ENCODE measurements at regions not wholly inside any gene's neighbourhood (a gene's known extent, or its start where the extent isn't known, plus 50 kb on each side); places are given as distances from the start of the nearest gene placed in this dataset.

- TF ChIP-seq, protein P1, sequence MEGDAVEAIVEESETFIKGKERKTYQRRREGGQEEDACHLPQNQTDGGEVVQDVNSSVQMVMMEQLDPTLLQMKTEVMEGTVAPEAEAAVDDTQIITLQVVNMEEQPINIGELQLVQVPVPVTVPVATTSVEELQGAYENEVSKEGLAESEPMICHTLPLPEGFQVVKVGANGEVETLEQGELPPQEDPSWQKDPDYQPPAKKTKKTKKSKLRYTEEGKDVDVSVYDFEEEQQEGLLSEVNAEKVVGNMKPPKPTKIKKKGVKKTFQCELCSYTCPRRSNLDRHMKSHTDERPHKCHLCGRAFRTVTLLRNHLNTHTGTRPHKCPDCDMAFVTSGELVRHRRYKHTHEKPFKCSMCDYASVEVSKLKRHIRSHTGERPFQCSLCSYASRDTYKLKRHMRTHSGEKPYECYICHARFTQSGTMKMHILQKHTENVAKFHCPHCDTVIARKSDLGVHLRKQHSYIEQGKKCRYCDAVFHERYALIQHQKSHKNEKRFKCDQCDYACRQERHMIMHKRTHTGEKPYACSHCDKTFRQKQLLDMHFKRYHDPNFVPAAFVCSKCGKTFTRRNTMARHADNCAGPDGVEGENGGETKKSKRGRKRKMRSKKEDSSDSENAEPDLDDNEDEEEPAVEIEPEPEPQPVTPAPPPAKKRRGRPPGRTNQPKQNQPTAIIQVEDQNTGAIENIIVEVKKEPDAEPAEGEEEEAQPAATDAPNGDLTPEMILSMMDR (IDR thresholded peaks at IDR 0.05): no peak
- TF ChIP-seq EP300 (IDR thresholded peaks at IDR 0.05): no peak
Measured at GRCh38 chr19:13633522-13633922, 127.2 kb upstream of the CACNA1A start.
